Left lung (tissue), 4 donors: ENCODE measurements at regions not wholly inside any gene's neighbourhood (a gene's known extent, or its start where the extent isn't known, plus 50 kb on each side); places are given as distances from the start of the nearest gene placed in this dataset.

Experiments used
- ATAC-seq: fragments of 200-7000 bp; cut with Tn5 transposase; one replicate; pipeline ENCODE4 v1.9.1; 2020; ENCODE audit warnings: moderate library complexity
- DNase-seq, 4 donors: peaks; one replicate each; pipeline ENCODE4 v3.0.0-alpha.2; 2013 to 2020
- H3K27ac ChIP-seq, 2 donors: fragments of 200-600 bp; sonication (generic) in 1 of 2; one replicate each; pipeline versions ENCODE4 v1.5.0 to v1.8.0; 2020 to 2021
- H3K27me3 ChIP-seq, 2 donors: fragments of 200-600 bp; sonication (generic) in 1 of 2; one replicate each; pipeline versions ENCODE4 v1.5.0 to v1.8.0; 2020 to 2021
- H3K36me3 ChIP-seq, 2 donors: fragments of 200-600 bp; sonication (generic) in 1 of 2; one replicate each; pipeline versions ENCODE4 v1.5.0 to v1.8.0; 2020 to 2021
- H3K4me1 ChIP-seq, 2 donors: fragments of 200-600 bp; one replicate each; pipeline ENCODE4 v1.8.0; 2021
- H3K4me3 ChIP-seq, 2 donors: fragments of 200-600 bp; sonication (generic) in 1 of 2; one replicate each; pipeline versions ENCODE4 v1.5.0 to v1.8.0; 2020 to 2021; ENCODE audit warnings: mild to moderate bottlenecking in 1 of 2
- H3K9me3 ChIP-seq, 2 donors: fragments of 200-600 bp; sonication (generic) in 1 of 2; one replicate each; pipeline versions ENCODE4 v1.5.0 to v1.8.0; 2020 to 2021
- intact Hi-C, 2 donors: fragments of 100-400 bp; cut with DNase I; formaldehyde crosslinking; loops; one replicate each; pipeline versions ENCODE4 v1.11.2 to v1.14.2; 2022
- TF ChIP-seq, protein P1 (sequence below), 2 donors: fragments of 200-600 bp; sonication (generic) in 1 of 2; IDR thresholded peaks; one replicate each; pipeline versions ENCODE4 v1.5.0 to v1.8.0; 2021; ENCODE audit warnings: antibody characterized with exemption in 2 of 2
- donor health status: DM: no; HTN: yes; CAD: no.
- donor health status: DM: no; HTN: no; CAD: no.

GRCh38 chr6:77341058-77341986 is 122.0 kb downstream of the HTR1B start:
- intact Hi-C loops, result no loop called here
- no peaks in the 10 kb centered on the region for H3K36me3 ChIP-seq
- DNase-seq (peak in 2 of 4 donors; percentile 14 to 46), ATAC-seq (peak; percentile 93)
- no peaks in the 10 kb centered on the region for H3K4me1 ChIP-seq
- H3K4me3 ChIP-seq, result no peak overlapping the region
- no peaks in the 10 kb centered on the region for H3K27me3 ChIP-seq
- no peak overlapping the region for H3K27ac ChIP-seq
- TF ChIP-seq, protein P1, sequence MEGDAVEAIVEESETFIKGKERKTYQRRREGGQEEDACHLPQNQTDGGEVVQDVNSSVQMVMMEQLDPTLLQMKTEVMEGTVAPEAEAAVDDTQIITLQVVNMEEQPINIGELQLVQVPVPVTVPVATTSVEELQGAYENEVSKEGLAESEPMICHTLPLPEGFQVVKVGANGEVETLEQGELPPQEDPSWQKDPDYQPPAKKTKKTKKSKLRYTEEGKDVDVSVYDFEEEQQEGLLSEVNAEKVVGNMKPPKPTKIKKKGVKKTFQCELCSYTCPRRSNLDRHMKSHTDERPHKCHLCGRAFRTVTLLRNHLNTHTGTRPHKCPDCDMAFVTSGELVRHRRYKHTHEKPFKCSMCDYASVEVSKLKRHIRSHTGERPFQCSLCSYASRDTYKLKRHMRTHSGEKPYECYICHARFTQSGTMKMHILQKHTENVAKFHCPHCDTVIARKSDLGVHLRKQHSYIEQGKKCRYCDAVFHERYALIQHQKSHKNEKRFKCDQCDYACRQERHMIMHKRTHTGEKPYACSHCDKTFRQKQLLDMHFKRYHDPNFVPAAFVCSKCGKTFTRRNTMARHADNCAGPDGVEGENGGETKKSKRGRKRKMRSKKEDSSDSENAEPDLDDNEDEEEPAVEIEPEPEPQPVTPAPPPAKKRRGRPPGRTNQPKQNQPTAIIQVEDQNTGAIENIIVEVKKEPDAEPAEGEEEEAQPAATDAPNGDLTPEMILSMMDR (IDR thresholded peaks at IDR 0.05), result no peak
- H3K9me3 ChIP-seq, result peaks cover 0 to 5% of the 10 kb centered on the region in 2 donors

GRCh38 chr6:77340331-77340730 is 123.0 kb downstream of the HTR1B start:
- Histone ChIP-seq H3K27me3 (no peaks in the 10 kb centered on the region), H3K27ac (no peak overlapping the region), H3K9me3 (peaks cover 0 to 5% of the 10 kb centered on the region in 2 donors), H3K36me3 (no peaks in the 10 kb centered on the region), H3K4me1 (no peaks in the 10 kb centered on the region), H3K4me3 (no peak overlapping the region)
- DNase-seq (no peak), ATAC-seq (no peak)
- TF ChIP-seq, protein P1 (IDR thresholded peaks at IDR 0.05), result no peak
- intact Hi-C loops, result no loop called here

- Histone ChIP-seq H3K9me3 (peaks cover 2 to 5% of the 10 kb centered on the region in 2 donors), H3K27me3 (no peaks in the 10 kb centered on the region), H3K36me3 (no peaks in the 10 kb centered on the region), H3K27ac (no peak overlapping the region), H3K4me1 (no peaks in the 10 kb centered on the region), H3K4me3 (no peak overlapping the region)
- no peak for DNase-seq
- TF ChIP-seq, protein P1 (IDR thresholded peaks at IDR 0.05), result no peak
- ATAC-seq, result no peak
- intact Hi-C loops, result no loop called here
Observed at GRCh38 chr6:77339926-77340325, 123.4 kb downstream of the HTR1B start.

GRCh38 chr6:77337392-77337791 is 125.9 kb downstream of the HTR1B start:
- Histone ChIP-seq H3K9me3 (peaks cover 4 to 29% of the 10 kb centered on the region in 2 donors), H3K4me1 (no peaks in the 10 kb centered on the region), H3K27ac (no peak overlapping the region), H3K27me3 (no peaks in the 10 kb centered on the region), H3K4me3 (no peak overlapping the region), H3K36me3 (no peaks in the 10 kb centered on the region)
- TF ChIP-seq, protein P1 (IDR thresholded peaks at IDR 0.05), result no peak
- DNase-seq (no peak), ATAC-seq (no peak)
- intact Hi-C loops, result no loop called here

- Histone ChIP-seq H3K27me3 (no peaks in the 10 kb centered on the region), H3K9me3 (peaks cover 4 to 29% of the 10 kb centered on the region in 2 donors), H3K36me3 (no peaks in the 10 kb centered on the region), H3K27ac (no peak overlapping the region), H3K4me1 (no peaks in the 10 kb centered on the region), H3K4me3 (no peak overlapping the region)
- intact Hi-C loops, result no loop called here
- TF ChIP-seq, protein P1 (IDR thresholded peaks at IDR 0.05), result no peak
- DNase-seq (no peak), ATAC-seq (no peak)
Observed at GRCh38 chr6:77334093-77334492, 129.2 kb downstream of the HTR1B start.
